ENCODE measurements at regions not wholly inside any gene's neighbourhood (a gene's known extent, or its start where the extent isn't known, plus 50 kb on each side); places are given as distances from the start of the nearest gene placed in this dataset.

- TF ChIP-seq CTCF (IDR thresholded peaks at IDR 0.05) (no peak), POLR2A (IDR thresholded peaks at IDR 0.05) (no peak)
These were observed 1090.6 kb downstream of the SUCLG1 start for GRCh38 chr2:83368461-83368860.

Data from ovary (tissue), 3 donors.